Smooth muscle cell (in vitro differentiated cells): ENCODE measurements at regions not wholly inside any gene's neighbourhood (a gene's known extent, or its start where the extent isn't known, plus 50 kb on each side); places are given as distances from the start of the nearest gene placed in this dataset.

ENCODE experiments used
- DNase-seq: peaks from one replicate; lab custom pipeline; 2025; ENCODE audit not compliant: unreplicated experiment; lab: John Stamatoyannopoulos, UW
- H2AFZ ChIP-seq: fragments of 200-600 bp; sonication (generic); 2 replicates; pipeline ENCODE4 v1.6.0; 2016; ENCODE audit warnings: antibody characterized with exemption, low read depth, mild to moderate bottlenecking
- H3F3A ChIP-seq: fragments of 200-600 bp; sonication (generic); 2 replicates; pipeline ENCODE4 v1.6.0; 2017; ENCODE audit warnings: antibody characterized with exemption, low read depth
- H3K27ac ChIP-seq: fragments of 200-600 bp; sonication (generic); 2 replicates; pipeline ENCODE4 v1.5.1; 2016; ENCODE audit warnings: low read depth, mild to moderate bottlenecking
- H3K27me3 ChIP-seq: fragments of 200-600 bp; sonication (generic); 2 replicates; pipeline ENCODE4 v1.6.1; 2016; ENCODE audit warnings: low read depth, mild to moderate bottlenecking
- H3K36me3 ChIP-seq: fragments of 200-600 bp; sonication (generic); 2 replicates; pipeline ENCODE4 v1.5.1; 2016; ENCODE audit warnings: low read depth
- H3K4me1 ChIP-seq: fragments of 200-600 bp; sonication (generic); 2 replicates; pipeline ENCODE4 v1.5.1; 2016; ENCODE audit warnings: low read depth
- H3K4me2 ChIP-seq: fragments of 200-600 bp; sonication (generic); 2 replicates; pipeline ENCODE4 v1.6.0; 2016; ENCODE audit warnings: mild to moderate bottlenecking
- H3K4me3 ChIP-seq: fragments of 200-600 bp; sonication (generic); 2 replicates; pipeline ENCODE4 v1.5.1; 2016; ENCODE audit warnings: mild to moderate bottlenecking
- H3K79me2 ChIP-seq: fragments of 200-600 bp; sonication (generic); 2 replicates; pipeline ENCODE4 v1.6.0; 2016; ENCODE audit warnings: low read depth, mild to moderate bottlenecking
- H3K9ac ChIP-seq: fragments of 200-600 bp; sonication (generic); 2 replicates; pipeline ENCODE4 v1.6.0; 2016; ENCODE audit warnings: low read depth
- H3K9me3 ChIP-seq: fragments of 200-600 bp; sonication (generic); replicated peaks from 2 replicates; pipeline ENCODE4 v1.5.1; 2016; ENCODE audit warnings: low read depth
- H4K20me1 ChIP-seq: fragments of 200-600 bp; sonication (generic); 2 replicates; pipeline ENCODE4 v1.6.0; 2016; ENCODE audit warnings: low read depth
- WGBS: methylation state at CpG from one replicate; pipeline ENCODE4 v1.1.7; 2016; ENCODE audit warnings: low lambda C conversion rate; 5-methylcytosine and 5-hydroxymethylcytosine counted together
- TF ChIP-seq, protein P1 (sequence below): fragments of 200-600 bp; sonication (generic); IDR thresholded peaks from 2 replicates; pipeline ENCODE4 v1.5.1; 2017; ENCODE audit warnings: borderline replicate concordance, mild to moderate bottlenecking, antibody characterized with exemption; ENCODE audit not compliant: insufficient read depth, poor library complexity, severe bottlenecking

DNA sequence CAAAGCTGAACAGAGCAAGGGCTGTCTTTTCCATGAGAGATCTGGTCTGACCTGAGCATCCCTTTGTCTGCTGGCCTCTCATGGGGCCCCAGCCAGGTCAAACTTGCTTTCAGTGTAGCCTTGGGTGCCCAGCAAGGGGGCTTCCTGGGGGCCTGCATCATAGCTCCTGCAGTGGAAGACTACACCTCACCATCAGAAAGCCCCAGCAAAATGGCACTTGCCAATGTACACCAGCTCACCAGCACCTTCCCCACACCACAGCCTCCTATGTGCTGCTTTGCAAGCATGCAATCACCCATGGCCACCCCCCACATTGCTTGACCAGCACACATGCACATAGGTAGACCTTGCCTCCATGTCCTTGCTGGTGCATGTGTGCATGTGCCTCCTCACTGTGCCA lies 1478.1 kb downstream of the FSTL5 start:
- TF ChIP-seq, protein P1, sequence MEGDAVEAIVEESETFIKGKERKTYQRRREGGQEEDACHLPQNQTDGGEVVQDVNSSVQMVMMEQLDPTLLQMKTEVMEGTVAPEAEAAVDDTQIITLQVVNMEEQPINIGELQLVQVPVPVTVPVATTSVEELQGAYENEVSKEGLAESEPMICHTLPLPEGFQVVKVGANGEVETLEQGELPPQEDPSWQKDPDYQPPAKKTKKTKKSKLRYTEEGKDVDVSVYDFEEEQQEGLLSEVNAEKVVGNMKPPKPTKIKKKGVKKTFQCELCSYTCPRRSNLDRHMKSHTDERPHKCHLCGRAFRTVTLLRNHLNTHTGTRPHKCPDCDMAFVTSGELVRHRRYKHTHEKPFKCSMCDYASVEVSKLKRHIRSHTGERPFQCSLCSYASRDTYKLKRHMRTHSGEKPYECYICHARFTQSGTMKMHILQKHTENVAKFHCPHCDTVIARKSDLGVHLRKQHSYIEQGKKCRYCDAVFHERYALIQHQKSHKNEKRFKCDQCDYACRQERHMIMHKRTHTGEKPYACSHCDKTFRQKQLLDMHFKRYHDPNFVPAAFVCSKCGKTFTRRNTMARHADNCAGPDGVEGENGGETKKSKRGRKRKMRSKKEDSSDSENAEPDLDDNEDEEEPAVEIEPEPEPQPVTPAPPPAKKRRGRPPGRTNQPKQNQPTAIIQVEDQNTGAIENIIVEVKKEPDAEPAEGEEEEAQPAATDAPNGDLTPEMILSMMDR, result no peak
- H3K27ac ChIP-seq, result no peak overlapping the region
- no peaks in the 10 kb centered on the region for H3F3A ChIP-seq
- no peak overlapping the region for H3K4me2 ChIP-seq
- H3K27me3 ChIP-seq, result no peaks in the 10 kb centered on the region
- no peak overlapping the region for H3K9ac ChIP-seq
- no peaks in the 10 kb centered on the region for H4K20me1 ChIP-seq
- no peak overlapping the region for H2AFZ ChIP-seq
- H3K4me3 ChIP-seq, result no peak overlapping the region
- no peaks in the 10 kb centered on the region for H3K9me3 ChIP-seq
- no peak for DNase-seq
- H3K79me2 ChIP-seq, result no peaks in the 10 kb centered on the region
- no peaks in the 10 kb centered on the region for H3K4me1 ChIP-seq
- H3K36me3 ChIP-seq, result no peaks in the 10 kb centered on the region

DNA sequence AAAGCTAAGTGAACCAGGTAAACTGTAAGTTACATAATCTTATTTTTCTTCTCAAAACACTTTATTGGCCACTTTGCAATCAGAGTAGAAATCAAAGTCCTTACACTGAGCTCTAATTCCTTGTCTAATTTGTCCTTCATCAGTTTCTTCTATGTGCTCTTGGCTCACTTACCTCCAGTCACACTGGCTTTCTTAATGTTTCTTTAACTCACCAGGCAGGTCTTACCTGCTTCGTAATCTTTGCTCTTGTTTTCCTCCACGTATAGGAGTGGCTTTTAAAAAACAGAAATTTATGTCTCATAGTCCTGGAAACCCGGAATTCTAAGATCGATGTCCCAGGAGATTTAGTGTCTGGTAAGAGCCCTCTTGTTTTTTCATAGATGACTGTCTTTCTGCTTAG lies 1462.1 kb downstream of the FSTL5 start:
- H3K9me3 ChIP-seq, result no peaks in the 10 kb centered on the region

DNA sequence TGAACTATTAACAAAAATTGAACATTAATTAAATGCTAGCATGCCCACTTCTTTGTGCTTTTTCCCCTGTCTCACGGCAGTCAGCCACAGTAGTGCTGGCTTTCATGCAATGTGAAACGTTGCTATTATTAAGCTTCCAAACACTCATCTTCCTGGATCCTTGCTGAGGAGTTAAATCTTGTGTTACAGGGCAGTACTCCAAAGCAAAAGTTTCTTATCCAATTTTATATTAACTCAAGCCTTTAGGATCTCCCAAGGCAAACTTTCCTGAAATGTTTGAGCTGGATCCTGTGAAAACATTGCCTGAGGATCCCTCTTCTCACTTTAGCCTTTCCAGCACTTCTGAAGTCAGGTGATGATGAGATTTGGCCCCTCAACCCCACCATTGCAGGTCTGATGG lies 1454.8 kb downstream of the FSTL5 start:
- H4K20me1 ChIP-seq, result no peaks in the 10 kb centered on the region
- no peak overlapping the region for H3K9ac ChIP-seq
- H3F3A ChIP-seq, result no peaks in the 10 kb centered on the region
- no peak for DNase-seq
- H3K79me2 ChIP-seq, result no peaks in the 10 kb centered on the region
- H3K4me3 ChIP-seq, result no peak overlapping the region
- no peak overlapping the region for H2AFZ ChIP-seq
- H3K4me2 ChIP-seq, result no peak overlapping the region
- H3K36me3 ChIP-seq, result no peaks in the 10 kb centered on the region
- H3K27ac ChIP-seq, result no peak overlapping the region
- H3K4me1 ChIP-seq, result no peaks in the 10 kb centered on the region
- no peaks in the 10 kb centered on the region for H3K27me3 ChIP-seq
- H3K9me3 ChIP-seq, result no peaks in the 10 kb centered on the region
- TF ChIP-seq, protein P1, result no peak
- WGBS, result 89% methylated on average over 2 of the region's 2 CpGs

More for the DNA sequence above, 1462.1 kb downstream of the FSTL5 start:
- H3K27me3 ChIP-seq, result no peaks in the 10 kb centered on the region
- no peak for DNase-seq
- H3K4me1 ChIP-seq, result no peaks in the 10 kb centered on the region
- H3F3A ChIP-seq, result no peaks in the 10 kb centered on the region
- H3K27ac ChIP-seq, result no peak overlapping the region
- 78% methylated on average over 4 of the region's 4 CpGs for WGBS
- no peak overlapping the region for H2AFZ ChIP-seq
- no peak overlapping the region for H3K9ac ChIP-seq
- H3K79me2 ChIP-seq, result no peaks in the 10 kb centered on the region
- no peaks in the 10 kb centered on the region for H4K20me1 ChIP-seq
- TF ChIP-seq, protein P1, result no peak
- no peak overlapping the region for H3K4me3 ChIP-seq
- H3K4me2 ChIP-seq, result no peak overlapping the region
- H3K36me3 ChIP-seq, result no peaks in the 10 kb centered on the region

DNA sequence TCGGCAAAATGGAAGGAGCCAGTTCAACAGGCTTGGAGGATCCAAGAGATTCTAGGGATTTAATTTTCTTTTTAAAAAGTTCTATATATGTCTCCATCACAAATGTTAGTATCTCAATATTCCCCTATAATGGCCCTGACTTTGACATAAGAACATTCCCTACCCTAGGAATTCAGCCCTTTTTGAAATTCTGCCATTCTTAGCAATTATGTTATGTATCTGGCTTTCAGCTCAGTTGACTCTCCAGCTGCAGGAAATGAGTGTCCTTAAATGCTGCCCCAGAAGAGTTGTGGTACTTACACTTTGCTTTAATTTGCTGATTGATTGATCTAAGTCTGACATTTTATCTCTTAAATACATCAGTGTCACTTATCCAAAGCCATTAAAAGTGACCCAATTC lies 1454.3 kb downstream of the FSTL5 start:
- Histone ChIP-seq H3K27me3 (no peaks in the 10 kb centered on the region), H4K20me1 (no peaks in the 10 kb centered on the region), H3K79me2 (no peaks in the 10 kb centered on the region), H3K4me2 (no peak overlapping the region), H2AFZ (no peak overlapping the region), H3K4me3 (no peak overlapping the region), H3K27ac (no peak overlapping the region), H3K9ac (no peak overlapping the region), H3K4me1 (no peaks in the 10 kb centered on the region), H3F3A (no peaks in the 10 kb centered on the region), H3K9me3 (no peaks in the 10 kb centered on the region), H3K36me3 (no peaks in the 10 kb centered on the region)
- TF ChIP-seq, protein P1, result no peak
- WGBS, result 96% methylated on average over 1 of the region's 1 CpG
- no peak for DNase-seq
